SK-N-SH (cell line): ENCODE measurements at regions not wholly inside any gene's neighbourhood (a gene's known extent, or its start where the extent isn't known, plus 50 kb on each side); places are given as distances from the start of the nearest gene placed in this dataset.

ENCODE experiments used
- CTCF ChIA-PET: fragments of 300-600, 350-600 bp; formaldehyde crosslinking; extraction: SDS; loops from one replicate; lab custom pipeline; 2021; lab: Yijun Ruan, JAX
- POLR2A ChIA-PET: fragments of 350-600 bp; sonication (Branson Sonifier 250); formaldehyde crosslinking; extraction: SDS; loops from one replicate; lab custom pipeline; 2020; ENCODE audit warnings: antibody characterized with exemption, inconsistent platforms; lab: Yijun Ruan, JAX
- DNase-seq: peaks from one replicate; pipeline ENCODE4 v3.0.0; 2012
- H2AFZ ChIP-seq: fragments of 200-600 bp; sonication (generic); 2 replicates; pipeline ENCODE4 v1.8.1; 2016; ENCODE audit warnings: antibody characterized with exemption, mild to moderate bottlenecking, low read depth
- H3F3A ChIP-seq: fragments of 200-600 bp; sonication (generic); replicated peaks from 2 replicates; pipeline ENCODE3; 2016; ENCODE audit warnings: antibody characterized with exemption, mild to moderate bottlenecking; ENCODE audit not compliant: insufficient read depth
- H3K27ac ChIP-seq, 2 experiments: fragments of 200-500 bp in 1 of 2; fragments of 200-600 bp in 1 of 2; sonication (Bioruptor generic) in 1 of 2; sonication (generic), shearing (Covaris generic) in 1 of 2; 2 replicates each; pipeline versions ENCODE4 v1.5.1 to v1.6.1; 2014 to 2016; ENCODE audit warnings: low read depth in 2 of 2, inconsistent platforms in 1 of 2, low read length in 1 of 2, mild to moderate bottlenecking in 1 of 2, mixed read lengths in 1 of 2
- H3K27me3 ChIP-seq: fragments of 200-600 bp; sonication (generic), shearing (Covaris generic); 2 replicates; pipeline ENCODE4 v1.6.1; 2016; ENCODE audit warnings: mixed run types; ENCODE audit not compliant: insufficient read depth
- H3K36me3 ChIP-seq, 2 experiments: fragments of 200-500 bp in 1 of 2; fragments of 200-600 bp in 1 of 2; sonication (Bioruptor generic) in 1 of 2; sonication (generic) in 1 of 2; replicated peaks in 1 of 2; 2 replicates each; pipeline versions ENCODE3 to v1.5.1; 2014 to 2016; ENCODE audit warnings: low read length in 1 of 2, mild to moderate bottlenecking in 1 of 2; ENCODE audit not compliant: insufficient read depth in 2 of 2, control insufficient read depth in 1 of 2
- H3K4me1 ChIP-seq, 2 experiments: fragments of 200-500 bp in 1 of 2; fragments of 200-600 bp in 1 of 2; sonication (Bioruptor generic) in 1 of 2; sonication (generic), shearing (Covaris generic) in 1 of 2; 2 replicates each; pipeline versions ENCODE4 v1.5.1 to v1.6.1; 2014 to 2016; ENCODE audit warnings: low read depth in 1 of 2, low read length in 1 of 2, mixed run types in 1 of 2; ENCODE audit not compliant: insufficient read depth in 2 of 2, control insufficient read depth in 1 of 2
- H3K4me2 ChIP-seq: fragments of 200-600 bp; sonication (generic), shearing (Covaris generic); 2 replicates; pipeline ENCODE4 v1.6.1; 2017; ENCODE audit warnings: mixed run types
- H3K4me3 ChIP-seq, 2 experiments: fragments of 200-500 bp in 1 of 2; fragments of 200-600 bp in 1 of 2; sonication (Bioruptor generic) in 1 of 2; sonication (generic), shearing (Covaris generic) in 1 of 2; 2 replicates each; pipeline versions ENCODE4 v1.5.1 to v1.8.1; 2014 to 2016; ENCODE audit warnings: low read depth in 2 of 2, inconsistent platforms in 1 of 2, low read length in 1 of 2, mild to moderate bottlenecking in 1 of 2, mixed read lengths in 1 of 2, moderate library complexity in 1 of 2
- H3K79me2 ChIP-seq: fragments of 200-600 bp; sonication (generic); 2 replicates; pipeline ENCODE4 v1.8.1; 2017; ENCODE audit warnings: mild to moderate bottlenecking; ENCODE audit not compliant: insufficient read depth
- H3K9ac ChIP-seq: fragments of 200-600 bp; sonication (generic); 2 replicates; pipeline ENCODE4 v1.6.1; 2017; ENCODE audit warnings: mixed run types
- H3K9me2 ChIP-seq: fragments of 200-600 bp; sonication (generic); 2 replicates; pipeline ENCODE4 v1.6.1; 2017; ENCODE audit warnings: mixed run types
- H3K9me3 ChIP-seq: fragments of 200-600 bp; sonication (generic); 2 replicates; pipeline ENCODE4 v1.6.1; 2017; ENCODE audit warnings: mixed run types, mild to moderate bottlenecking, moderate library complexity
- H4K20me1 ChIP-seq: fragments of 200-600 bp; sonication (generic); 2 replicates; pipeline ENCODE4 v1.6.1; 2017; ENCODE audit warnings: mild to moderate bottlenecking, mixed run types; ENCODE audit not compliant: insufficient read depth
- ELF1 ChIP-seq: IDR thresholded peaks from 2 replicates; pipeline ENCODE4 v1.4.0; 2012
- EP300 ChIP-seq, 2 experiments: IDR thresholded peaks; 2 replicates each; pipeline versions ENCODE4 v1.4.0 to v1.6.1; 2012; ENCODE audit warnings: borderline replicate concordance in 1 of 2, low read depth in 1 of 2, low read length in 1 of 2
- EZH2phosphoT487 ChIP-seq: fragments of 200-600 bp; sonication (generic); IDR thresholded peaks from 2 replicates; pipeline ENCODE4 v1.6.1; 2017; ENCODE audit warnings: low read depth, mixed run types, mild to moderate bottlenecking, antibody characterized with exemption, moderate library complexity, borderline replicate concordance
- GABPA ChIP-seq: IDR thresholded peaks from 2 replicates; pipeline ENCODE4 v1.4.0; 2012; ENCODE audit warnings: low read depth, mild to moderate bottlenecking
- GATA2 ChIP-seq: sonication (generic); formaldehyde crosslinking; IDR thresholded peaks from 2 replicates; pipeline ENCODE4 v1.5.0; 2020; ENCODE audit warnings: mild to moderate bottlenecking, missing genetic modification reagents
- NRF1 ChIP-seq: IDR thresholded peaks from 2 replicates; pipeline ENCODE4 v1.6.1; 2012; ENCODE audit warnings: low read depth, mild to moderate bottlenecking, low read length
- POLR2AphosphoS5 ChIP-seq: IDR thresholded peaks from 2 replicates; pipeline ENCODE4 v1.6.1; 2012; ENCODE audit warnings: low read depth, low read length
- RCOR1 ChIP-seq: fragments of 150-350 bp; IDR thresholded peaks from 2 replicates; pipeline ENCODE4 v1.6.1; 2017; ENCODE audit warnings: antibody characterized with exemption, low read length
- RXRA ChIP-seq: IDR thresholded peaks from 2 replicates; pipeline ENCODE4 v1.4.0; 2012; ENCODE audit warnings: low read depth, mild to moderate bottlenecking, borderline replicate concordance
- SIN3A ChIP-seq: IDR thresholded peaks from 2 replicates; pipeline ENCODE4 v1.6.1; 2012; ENCODE audit warnings: low read depth, mild to moderate bottlenecking, low read length, moderate library complexity, borderline replicate concordance
- TCF12 ChIP-seq: IDR thresholded peaks from 2 replicates; pipeline ENCODE4 v1.4.0; 2012
- WGBS: methylation state at CpG from one replicate; pipeline ENCODE4 v1.1.6; 2017; ENCODE audit warnings: low lambda C conversion rate; 5-methylcytosine and 5-hydroxymethylcytosine counted together
- TF ChIP-seq, protein P1 (sequence below): IDR thresholded peaks from 2 replicates; pipeline ENCODE4 v1.4.0; 2012; ENCODE audit warnings: low read depth
- TF ChIP-seq, protein P2 (sequence below): fragments of 150-350 bp; IDR thresholded peaks from 2 replicates; pipeline ENCODE4 v1.6.1; 2017; ENCODE audit warnings: antibody characterized with exemption, low read length, low read depth, borderline replicate concordance
- TF ChIP-seq, protein P3 (sequence below): IDR thresholded peaks from 2 replicates; pipeline ENCODE4 v1.6.1; 2012; ENCODE audit warnings: mild to moderate bottlenecking, low read depth, low read length, moderate library complexity
- TF ChIP-seq, protein P4 (sequence below): IDR thresholded peaks from 2 replicates; pipeline ENCODE4; 2012
- TF ChIP-seq, protein P5 (sequence below): fragments of 150-350 bp; IDR thresholded peaks from 2 replicates; pipeline ENCODE4 v1.6.1; 2016; ENCODE audit warnings: mild to moderate bottlenecking, low read depth, low read length

DNA sequence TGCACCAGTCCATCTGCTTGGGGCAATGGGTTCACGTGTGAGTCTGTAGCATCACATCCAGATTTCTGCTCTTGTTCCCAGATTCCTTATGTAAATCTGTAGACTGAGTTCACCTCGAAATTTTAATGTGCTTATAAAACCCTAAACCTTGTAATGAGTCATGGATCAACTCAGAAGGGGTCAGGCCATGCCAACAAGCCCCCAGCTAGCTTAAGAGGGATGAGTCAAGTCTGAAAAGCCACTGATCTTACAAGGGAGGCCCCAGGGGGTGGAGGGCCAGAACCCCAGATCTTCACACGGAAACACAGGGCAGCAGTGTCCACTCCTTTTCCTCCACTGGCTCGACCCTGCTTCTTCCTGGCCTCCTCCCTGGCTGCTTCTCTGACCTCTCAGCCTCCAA lies 399.1 kb upstream of the CDH5 start:
- 44% methylated on average over 4 of the region's 4 CpGs for WGBS
- no peaks in the 10 kb centered on the region; the same call in 1 of the 2 replicates for H3K27me3 ChIP-seq
- POLR2A ChIA-PET, result no interaction called here
- H4K20me1 ChIP-seq, result no peaks in the 10 kb centered on the region
- DNase-seq, result no peak
- TF ChIP-seq ELF1 (no peak), NRF1 (no peak), GABPA (no peak), GATA2 (CRISPR knock-in tag) (no peak)
- TF ChIP-seq, protein P1, sequence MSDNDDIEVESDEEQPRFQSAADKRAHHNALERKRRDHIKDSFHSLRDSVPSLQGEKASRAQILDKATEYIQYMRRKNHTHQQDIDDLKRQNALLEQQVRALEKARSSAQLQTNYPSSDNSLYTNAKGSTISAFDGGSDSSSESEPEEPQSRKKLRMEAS, result no peak
- TF ChIP-seq, all 33 proteins: peak for 0
- Histone ChIP-seq H2AFZ (no peak overlapping the region), H3K36me3 (no peaks in the 10 kb centered on the region), H3K4me3 (no peak overlapping the region), H3K9me2 (no peaks in the 10 kb centered on the region), H3K4me1 (no peaks in the 10 kb centered on the region), H3K9me3 (no peaks in the 10 kb centered on the region), H3K79me2 (no peaks in the 10 kb centered on the region), H3K4me2 (no peak overlapping the region), H3K9ac (no peak overlapping the region), H3F3A (no peaks in the 10 kb centered on the region), H3K27ac (no peak overlapping the region)
- CTCF ChIA-PET, result interaction anchor here (1.4 kb wide), 1 partner anchor 52 kb away, joined by 3 read pairs; no protein-coding TSS in a partner anchor

DNA sequence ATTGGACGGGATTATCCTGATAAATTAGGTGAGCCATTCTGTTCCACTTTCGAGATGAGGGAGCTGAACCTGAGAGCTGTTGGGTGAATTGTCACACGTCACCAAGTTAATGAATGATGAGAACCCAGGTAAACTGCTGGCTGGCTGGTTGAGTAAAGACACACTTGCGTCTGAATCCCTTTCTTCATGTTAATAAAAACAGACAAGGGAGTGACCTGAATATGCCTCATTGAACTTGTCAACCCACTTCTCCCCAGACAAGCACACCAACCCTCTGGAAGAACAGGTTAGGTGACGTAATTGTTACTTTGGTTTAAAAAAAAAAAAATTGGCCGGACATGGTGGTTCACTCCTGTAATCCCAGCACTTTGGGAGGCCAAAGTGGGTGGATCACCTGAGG lies 400.9 kb upstream of the CDH5 start:
- Histone ChIP-seq H3K9me3 (no peaks in the 10 kb centered on the region), H4K20me1 (no peaks in the 10 kb centered on the region), H3K27ac (no peak overlapping the region), H3F3A (no peaks in the 10 kb centered on the region)
- WGBS, result 41% methylated on average over 6 of the region's 6 CpGs
- TF ChIP-seq SIN3A (no peak), RXRA (no peak), RCOR1 (no peak), TCF12 (no peak)
- TF ChIP-seq, protein P2, sequence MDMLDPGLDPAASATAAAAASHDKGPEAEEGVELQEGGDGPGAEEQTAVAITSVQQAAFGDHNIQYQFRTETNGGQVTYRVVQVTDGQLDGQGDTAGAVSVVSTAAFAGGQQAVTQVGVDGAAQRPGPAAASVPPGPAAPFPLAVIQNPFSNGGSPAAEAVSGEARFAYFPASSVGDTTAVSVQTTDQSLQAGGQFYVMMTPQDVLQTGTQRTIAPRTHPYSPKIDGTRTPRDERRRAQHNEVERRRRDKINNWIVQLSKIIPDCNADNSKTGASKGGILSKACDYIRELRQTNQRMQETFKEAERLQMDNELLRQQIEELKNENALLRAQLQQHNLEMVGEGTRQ, result no peak
- TF ChIP-seq, all 33 proteins: peak for 0
- ChIA-PET CTCF (interaction anchor here (1.4 kb wide), 1 partner anchor 16 kb away, joined by 3 read pairs; no protein-coding TSS in a partner anchor), POLR2A (no interaction called here)
- no peak overlapping the region for H3K4me2 ChIP-seq
- no peaks in the 10 kb centered on the region; the same call in 1 of the 2 replicates for H3K27me3 ChIP-seq
- no peak overlapping the region for H3K4me3 ChIP-seq
- H3K4me1 ChIP-seq, result no peaks in the 10 kb centered on the region
- no peak for DNase-seq
- H2AFZ ChIP-seq, result no peak overlapping the region
- no peak overlapping the region for H3K9ac ChIP-seq
- H3K9me2 ChIP-seq, result no peaks in the 10 kb centered on the region
- no peaks in the 10 kb centered on the region for H3K79me2 ChIP-seq
- no peaks in the 10 kb centered on the region for H3K36me3 ChIP-seq

DNA sequence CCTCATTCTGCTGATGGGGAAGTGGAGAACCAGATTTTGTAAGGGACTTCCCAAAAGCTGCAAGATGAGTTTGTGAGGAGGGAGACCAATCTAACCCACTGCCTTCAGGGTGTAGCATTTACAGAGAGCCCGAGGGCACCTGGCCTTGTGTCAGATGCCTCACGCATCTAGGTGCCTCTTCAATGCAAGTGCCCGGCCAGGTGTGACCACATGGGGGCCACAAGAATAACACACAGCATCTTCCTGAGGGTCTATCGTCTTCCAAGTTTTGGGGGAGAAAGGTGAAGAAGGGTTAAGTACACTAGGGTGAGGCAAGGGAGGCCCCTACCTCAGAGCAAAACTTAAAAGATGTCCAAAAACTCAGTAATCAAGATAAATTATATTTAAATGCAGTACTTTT lies 401.7 kb upstream of the CDH5 start:
- H3F3A ChIP-seq, result no peaks in the 10 kb centered on the region
- no peaks in the 10 kb centered on the region for H3K36me3 ChIP-seq
- no peaks in the 10 kb centered on the region for H3K4me1 ChIP-seq
- no peaks in the 10 kb centered on the region for H4K20me1 ChIP-seq
- H3K4me2 ChIP-seq, result no peak overlapping the region
- H3K27ac ChIP-seq, result no peak overlapping the region
- no peak overlapping the region for H2AFZ ChIP-seq
- H3K9me3 ChIP-seq, result no peaks in the 10 kb centered on the region
- no peaks in the 10 kb centered on the region for H3K9me2 ChIP-seq
- 58% methylated on average over 4 of the region's 4 CpGs for WGBS
- no peak for DNase-seq
- ChIA-PET CTCF (no interaction called here), POLR2A (no interaction called here)
- no peak overlapping the region for H3K4me3 ChIP-seq
- no peaks in the 10 kb centered on the region for H3K79me2 ChIP-seq
- H3K9ac ChIP-seq, result no peak overlapping the region
- no peaks in the 10 kb centered on the region; the same call in 1 of the 2 replicates for H3K27me3 ChIP-seq
- TF ChIP-seq EZH2phosphoT487 (no peak), EP300 (IDR thresholded peaks at IDR 0.05; ENCODE audit: borderline replicate concordance in 1 of 2, low read depth in 1 of 2, low read length in 1 of 2) (no peak), ELF1 (no peak), POLR2AphosphoS5 (no peak), NRF1 (no peak)
- TF ChIP-seq, protein P3, sequence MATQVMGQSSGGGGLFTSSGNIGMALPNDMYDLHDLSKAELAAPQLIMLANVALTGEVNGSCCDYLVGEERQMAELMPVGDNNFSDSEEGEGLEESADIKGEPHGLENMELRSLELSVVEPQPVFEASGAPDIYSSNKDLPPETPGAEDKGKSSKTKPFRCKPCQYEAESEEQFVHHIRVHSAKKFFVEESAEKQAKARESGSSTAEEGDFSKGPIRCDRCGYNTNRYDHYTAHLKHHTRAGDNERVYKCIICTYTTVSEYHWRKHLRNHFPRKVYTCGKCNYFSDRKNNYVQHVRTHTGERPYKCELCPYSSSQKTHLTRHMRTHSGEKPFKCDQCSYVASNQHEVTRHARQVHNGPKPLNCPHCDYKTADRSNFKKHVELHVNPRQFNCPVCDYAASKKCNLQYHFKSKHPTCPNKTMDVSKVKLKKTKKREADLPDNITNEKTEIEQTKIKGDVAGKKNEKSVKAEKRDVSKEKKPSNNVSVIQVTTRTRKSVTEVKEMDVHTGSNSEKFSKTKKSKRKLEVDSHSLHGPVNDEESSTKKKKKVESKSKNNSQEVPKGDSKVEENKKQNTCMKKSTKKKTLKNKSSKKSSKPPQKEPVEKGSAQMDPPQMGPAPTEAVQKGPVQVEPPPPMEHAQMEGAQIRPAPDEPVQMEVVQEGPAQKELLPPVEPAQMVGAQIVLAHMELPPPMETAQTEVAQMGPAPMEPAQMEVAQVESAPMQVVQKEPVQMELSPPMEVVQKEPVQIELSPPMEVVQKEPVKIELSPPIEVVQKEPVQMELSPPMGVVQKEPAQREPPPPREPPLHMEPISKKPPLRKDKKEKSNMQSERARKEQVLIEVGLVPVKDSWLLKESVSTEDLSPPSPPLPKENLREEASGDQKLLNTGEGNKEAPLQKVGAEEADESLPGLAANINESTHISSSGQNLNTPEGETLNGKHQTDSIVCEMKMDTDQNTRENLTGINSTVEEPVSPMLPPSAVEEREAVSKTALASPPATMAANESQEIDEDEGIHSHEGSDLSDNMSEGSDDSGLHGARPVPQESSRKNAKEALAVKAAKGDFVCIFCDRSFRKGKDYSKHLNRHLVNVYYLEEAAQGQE, result no peak
- TF ChIP-seq, protein P4, sequence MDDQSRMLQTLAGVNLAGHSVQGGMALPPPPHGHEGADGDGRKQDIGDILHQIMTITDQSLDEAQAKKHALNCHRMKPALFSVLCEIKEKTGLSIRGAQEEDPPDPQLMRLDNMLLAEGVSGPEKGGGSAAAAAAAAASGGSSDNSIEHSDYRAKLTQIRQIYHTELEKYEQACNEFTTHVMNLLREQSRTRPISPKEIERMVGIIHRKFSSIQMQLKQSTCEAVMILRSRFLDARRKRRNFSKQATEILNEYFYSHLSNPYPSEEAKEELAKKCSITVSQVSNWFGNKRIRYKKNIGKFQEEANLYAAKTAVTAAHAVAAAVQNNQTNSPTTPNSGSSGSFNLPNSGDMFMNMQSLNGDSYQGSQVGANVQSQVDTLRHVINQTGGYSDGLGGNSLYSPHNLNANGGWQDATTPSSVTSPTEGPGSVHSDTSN, result no peak
- TF ChIP-seq, protein P5, sequence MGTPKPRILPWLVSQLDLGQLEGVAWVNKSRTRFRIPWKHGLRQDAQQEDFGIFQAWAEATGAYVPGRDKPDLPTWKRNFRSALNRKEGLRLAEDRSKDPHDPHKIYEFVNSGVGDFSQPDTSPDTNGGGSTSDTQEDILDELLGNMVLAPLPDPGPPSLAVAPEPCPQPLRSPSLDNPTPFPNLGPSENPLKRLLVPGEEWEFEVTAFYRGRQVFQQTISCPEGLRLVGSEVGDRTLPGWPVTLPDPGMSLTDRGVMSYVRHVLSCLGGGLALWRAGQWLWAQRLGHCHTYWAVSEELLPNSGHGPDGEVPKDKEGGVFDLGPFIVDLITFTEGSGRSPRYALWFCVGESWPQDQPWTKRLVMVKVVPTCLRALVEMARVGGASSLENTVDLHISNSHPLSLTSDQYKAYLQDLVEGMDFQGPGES, result no peak
